ENCODE measurements at regions not wholly inside any gene's neighbourhood (a gene's known extent, or its start where the extent isn't known, plus 50 kb on each side); places are given as distances from the start of the nearest gene placed in this dataset.
"Not testable (repeated sequence)": the region's sequence is repeated elsewhere in the genome, so short reads cannot be mapped to it uniquely, and the experiment has no call there.

DNA sequence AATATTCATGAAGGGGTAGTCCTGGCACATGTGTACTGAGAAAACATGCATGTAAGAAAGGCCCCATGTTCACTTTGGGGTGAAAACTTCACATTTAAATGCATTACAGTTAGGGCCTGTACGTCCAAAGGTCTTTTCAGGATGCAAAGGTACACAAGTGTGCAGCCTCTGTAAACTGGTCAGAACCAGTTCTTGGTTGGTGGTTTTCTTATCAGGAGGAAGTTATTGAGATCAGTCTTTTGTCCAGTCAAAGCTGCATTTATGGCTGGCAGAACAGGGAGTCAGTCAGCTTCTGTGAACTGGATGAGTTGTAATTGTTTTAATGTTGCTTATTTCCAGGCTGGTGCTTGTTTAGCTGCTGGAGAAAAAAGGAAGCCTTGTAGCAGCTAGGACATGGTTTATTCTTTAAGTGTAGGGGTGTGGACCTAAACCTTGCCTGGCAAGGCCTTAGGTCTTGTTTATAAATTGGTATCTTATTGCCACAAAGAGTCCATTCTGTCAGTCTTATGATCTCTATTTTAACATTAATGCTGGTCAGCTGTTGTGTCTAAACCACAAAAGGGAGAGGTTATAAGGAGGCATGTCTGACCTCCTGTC is 1906.6 kb upstream of the TENM3 start:
- TF ChIP-seq, protein P1, sequence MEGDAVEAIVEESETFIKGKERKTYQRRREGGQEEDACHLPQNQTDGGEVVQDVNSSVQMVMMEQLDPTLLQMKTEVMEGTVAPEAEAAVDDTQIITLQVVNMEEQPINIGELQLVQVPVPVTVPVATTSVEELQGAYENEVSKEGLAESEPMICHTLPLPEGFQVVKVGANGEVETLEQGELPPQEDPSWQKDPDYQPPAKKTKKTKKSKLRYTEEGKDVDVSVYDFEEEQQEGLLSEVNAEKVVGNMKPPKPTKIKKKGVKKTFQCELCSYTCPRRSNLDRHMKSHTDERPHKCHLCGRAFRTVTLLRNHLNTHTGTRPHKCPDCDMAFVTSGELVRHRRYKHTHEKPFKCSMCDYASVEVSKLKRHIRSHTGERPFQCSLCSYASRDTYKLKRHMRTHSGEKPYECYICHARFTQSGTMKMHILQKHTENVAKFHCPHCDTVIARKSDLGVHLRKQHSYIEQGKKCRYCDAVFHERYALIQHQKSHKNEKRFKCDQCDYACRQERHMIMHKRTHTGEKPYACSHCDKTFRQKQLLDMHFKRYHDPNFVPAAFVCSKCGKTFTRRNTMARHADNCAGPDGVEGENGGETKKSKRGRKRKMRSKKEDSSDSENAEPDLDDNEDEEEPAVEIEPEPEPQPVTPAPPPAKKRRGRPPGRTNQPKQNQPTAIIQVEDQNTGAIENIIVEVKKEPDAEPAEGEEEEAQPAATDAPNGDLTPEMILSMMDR (IDR thresholded peaks at IDR 0.05; ENCODE audit: low read depth, low read length, missing control alignments): no peak
- no peak for DNase-seq (ENCODE audit: low read depth)
- H3K4me3 ChIP-seq (ENCODE audit: low read depth, low read length): no peak overlapping the region
- in situ Hi-C loops (cut with HindIII; ENCODE audit: low sequenced_read_pairs): no loop called here

DNA sequence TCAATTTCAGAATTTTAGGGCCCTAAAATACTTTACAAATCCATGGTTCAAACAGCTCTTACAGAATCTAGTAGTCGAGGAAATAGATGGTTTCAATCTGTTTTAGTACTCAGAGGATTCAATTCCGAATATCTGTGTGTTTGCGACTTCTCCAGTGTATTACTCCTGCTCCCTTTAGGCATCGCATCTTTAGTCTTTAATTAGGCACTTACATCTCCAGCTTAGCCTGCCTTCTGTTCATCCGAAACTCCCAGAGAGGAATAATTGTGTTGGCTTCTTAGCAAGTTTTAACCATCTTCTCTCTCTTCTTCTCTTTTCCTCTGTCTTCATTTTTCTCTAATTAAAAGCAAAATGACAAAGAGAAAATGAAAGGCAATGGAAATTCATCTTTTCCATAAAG is 1901.3 kb upstream of the TENM3 start:
- in situ Hi-C loops (cut with HindIII; ENCODE audit: low sequenced_read_pairs): no loop called here
- DNase-seq (ENCODE audit: low read depth): no peak
- no peak overlapping the region for H3K4me3 ChIP-seq (ENCODE audit: low read depth, low read length)
- TF ChIP-seq, protein P1 (IDR thresholded peaks at IDR 0.05; ENCODE audit: low read depth, low read length, missing control alignments): no peak

DNA sequence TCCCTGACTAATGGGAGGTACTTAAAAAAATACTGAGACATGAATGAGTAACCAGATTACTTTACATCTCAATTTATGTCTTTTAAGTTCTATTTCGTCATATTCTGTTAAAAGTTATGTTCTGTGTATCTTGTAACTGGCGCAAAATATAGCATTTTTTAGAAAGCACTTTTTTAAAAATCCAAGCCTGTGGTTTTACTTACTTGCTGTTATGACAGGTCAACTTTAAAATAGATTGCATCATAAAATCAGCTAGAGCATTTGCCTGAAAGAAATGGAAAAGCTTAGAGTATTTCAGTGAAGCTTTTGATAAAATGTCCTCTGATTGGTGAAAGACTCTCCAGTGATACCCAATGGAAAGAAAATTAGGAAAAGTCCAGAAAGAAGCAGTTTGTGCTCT is 1892.3 kb upstream of the TENM3 start:
- no peak for DNase-seq (ENCODE audit: low read depth)
- no peak overlapping the region for H3K4me3 ChIP-seq (ENCODE audit: low read depth, low read length)
- TF ChIP-seq, protein P1 (IDR thresholded peaks at IDR 0.05; ENCODE audit: low read depth, low read length, missing control alignments): no peak
- in situ Hi-C loops (cut with HindIII; ENCODE audit: low sequenced_read_pairs): no loop called here

DNA sequence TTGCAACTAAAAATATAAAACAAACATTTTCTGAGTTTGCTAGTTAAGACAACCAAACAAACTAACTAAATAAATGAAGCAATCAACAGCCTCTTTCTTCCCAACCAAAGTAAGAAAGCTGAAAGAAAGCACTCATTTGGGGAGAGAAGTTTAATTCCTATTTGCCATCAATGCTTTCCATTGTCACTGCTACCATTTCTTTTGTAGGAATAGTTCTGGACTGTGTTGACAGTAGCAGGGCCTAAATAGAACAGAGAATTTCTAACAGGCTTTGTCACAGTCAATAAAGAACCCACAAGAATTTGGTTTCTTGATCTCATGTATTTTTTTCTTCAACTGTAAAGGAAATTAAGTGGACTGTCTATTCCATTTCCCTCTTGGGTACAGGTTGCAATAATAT is 1886.4 kb upstream of the TENM3 start:
- TF ChIP-seq, protein P1 (IDR thresholded peaks at IDR 0.05; ENCODE audit: low read depth, low read length, missing control alignments): no peak
- in situ Hi-C loops (cut with HindIII; ENCODE audit: low sequenced_read_pairs): no loop called here
- no peak for DNase-seq (ENCODE audit: low read depth)
- H3K4me3 ChIP-seq (ENCODE audit: low read depth, low read length): no peak overlapping the region

DNA sequence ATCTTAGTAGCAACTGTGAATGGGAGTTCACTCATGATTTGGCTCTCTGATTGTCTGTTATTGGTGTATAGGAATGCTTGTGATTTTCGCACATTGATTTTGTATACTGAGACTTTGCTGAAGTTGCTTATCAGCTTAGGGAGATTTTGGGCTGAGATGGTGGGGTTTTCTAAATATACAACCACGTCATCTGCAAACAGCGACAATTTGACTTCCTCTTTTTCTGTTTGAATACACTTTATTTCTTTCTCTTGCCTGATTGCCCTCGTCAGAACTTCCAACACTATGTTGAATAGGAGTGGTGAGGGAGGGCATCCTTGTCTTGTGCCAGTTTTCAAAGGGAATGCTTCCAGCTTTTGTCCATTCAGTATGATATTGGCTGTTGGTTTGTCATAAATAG is 1883.1 kb upstream of the TENM3 start:
- H3K4me3 ChIP-seq (ENCODE audit: low read depth, low read length); DNase-seq (ENCODE audit: low read depth); in situ Hi-C loops (cut with HindIII; ENCODE audit: low sequenced_read_pairs): not testable (repeated sequence)

DNA sequence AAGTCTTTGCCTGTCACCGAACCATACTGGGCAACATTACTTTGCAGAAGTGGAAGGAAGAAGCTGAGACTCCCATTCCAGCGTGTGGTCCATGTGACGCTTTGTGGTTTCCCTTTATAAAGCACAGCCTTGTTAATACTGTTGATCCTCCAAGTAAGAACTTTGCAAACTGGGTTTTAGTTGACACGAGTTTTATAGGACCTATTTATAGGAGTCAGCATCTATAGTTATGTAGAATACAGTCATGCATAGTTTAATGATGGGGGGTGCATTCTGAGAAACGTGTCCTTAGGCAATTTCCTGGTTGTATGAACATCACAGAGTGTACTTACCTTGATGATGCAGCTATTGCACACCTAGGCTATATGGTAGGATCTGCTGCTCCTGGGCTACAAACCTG is 1879.4 kb upstream of the TENM3 start:
- in situ Hi-C loops (cut with HindIII; ENCODE audit: low sequenced_read_pairs): no loop called here
- TF ChIP-seq, protein P1 (IDR thresholded peaks at IDR 0.05; ENCODE audit: low read depth, low read length, missing control alignments): no peak
- no peak for DNase-seq (ENCODE audit: low read depth)
- no peak overlapping the region for H3K4me3 ChIP-seq (ENCODE audit: low read depth, low read length)

DNA sequence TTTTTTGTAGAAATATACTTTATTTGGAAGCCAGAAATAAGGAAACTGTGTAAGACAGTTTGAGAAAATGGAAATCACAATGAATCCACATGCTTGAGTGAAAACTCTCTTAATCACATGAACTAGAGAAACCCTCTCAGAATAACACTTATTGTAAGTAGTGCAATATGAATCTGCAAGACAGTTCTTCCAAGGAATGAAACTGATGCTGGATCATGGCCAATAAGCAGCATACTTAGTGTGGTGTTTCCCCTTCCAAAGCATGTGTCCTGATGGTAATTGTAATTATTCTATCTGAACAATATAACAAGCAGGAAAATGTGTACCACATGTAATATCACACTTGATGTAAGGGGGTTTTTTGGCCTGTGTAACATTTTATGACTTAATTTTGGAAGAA is 1870.5 kb upstream of the TENM3 start:
- in situ Hi-C loops (cut with HindIII; ENCODE audit: low sequenced_read_pairs): no loop called here
- H3K4me3 ChIP-seq (ENCODE audit: low read depth, low read length): no peak overlapping the region
- TF ChIP-seq, protein P1 (IDR thresholded peaks at IDR 0.05; ENCODE audit: low read depth, low read length, missing control alignments): no peak
- no peak for DNase-seq (ENCODE audit: low read depth)

Data from astrocyte of the cerebellum (primary cell).